Transverse colon (tissue), 4 donors: ENCODE measurements at regions not wholly inside any gene's neighbourhood (a gene's known extent, or its start where the extent isn't known, plus 50 kb on each side); places are given as distances from the start of the nearest gene placed in this dataset.

Source experiments
- CTCF ChIP-seq, 5 experiments: fragments of 200-600 bp in 3 of 5; fragments of 450-650 bp in 2 of 5; sonication (generic) in 3 of 5; IDR thresholded peaks; 1 replicate in 2 of 5; 2 replicates in 3 of 5; pipeline ENCODE4 v1.5.1; 2016 to 2017; ENCODE audit warnings: antibody characterized with exemption in 5 of 5, inconsistent platforms in 3 of 5, mild to moderate bottlenecking in 2 of 5, moderate library complexity in 1 of 5
- EP300 ChIP-seq: sonication (generic); formaldehyde crosslinking; IDR thresholded peaks from one replicate; pipeline ENCODE4 v1.6.1; 2017; ENCODE audit warnings: antibody characterized with exemption, low read depth
- POLR2A ChIP-seq: fragments of 450-650 bp; IDR thresholded peaks from one replicate; pipeline ENCODE4 v1.6.1; 2016; ENCODE audit warnings: antibody characterized with exemption, mild to moderate bottlenecking, moderate library complexity
- POLR2AphosphoS5 ChIP-seq, 3 donors: sonication (generic); formaldehyde crosslinking; IDR thresholded peaks; one replicate each; pipeline ENCODE4 v1.6.1; 2016; ENCODE audit warnings: antibody characterized with exemption in 3 of 3

GRCh38 chr2:14781142-14781541 is 148.6 kb downstream of the LRATD1 start:
- TF ChIP-seq CTCF (IDR thresholded peaks at IDR 0.05) (no peak), POLR2AphosphoS5 (IDR thresholded peaks at IDR 0.05) (no peak), POLR2A (no peak), EP300 (no peak)
